Urinary bladder (tissue), 3 donors: ENCODE measurements at regions not wholly inside any gene's neighbourhood (a gene's known extent, or its start where the extent isn't known, plus 50 kb on each side); places are given as distances from the start of the nearest gene placed in this dataset.
"Not testable (repeated sequence)": the region's sequence is repeated elsewhere in the genome, so short reads cannot be mapped to it uniquely, and the experiment has no call there.

Experiments used
- DNase-seq: peaks from one replicate; pipeline ENCODE4 v3.0.0-alpha.2; 2015; ENCODE audit errors: extremely low spot score
- H3K27ac ChIP-seq: one replicate; pipeline ENCODE4 v1.5.1; 2013; ENCODE audit warnings: low read depth, mild to moderate bottlenecking, moderate library complexity
- H3K36me3 ChIP-seq: one replicate; pipeline ENCODE4 v1.6.1; 2013; ENCODE audit warnings: mild to moderate bottlenecking, moderate library complexity; ENCODE audit not compliant: insufficient read depth
- H3K4me1 ChIP-seq: one replicate; pipeline ENCODE4 v1.6.1; 2013; ENCODE audit warnings: mild to moderate bottlenecking, moderate library complexity; ENCODE audit not compliant: insufficient read depth
- H3K4me3 ChIP-seq: one replicate; pipeline ENCODE4 v1.5.1; 2013; ENCODE audit warnings: low read depth, low read length
- WGBS: extraction: QIAGEN DNeasy Blood & Tissue Kit; methylation state at CpG from one replicate; pipeline ENCODE4 v1.1.7; 2013; 5-methylcytosine and 5-hydroxymethylcytosine counted together
- donor health status: healthy with polysubstance abuse.
- donor health status: healthy.

DNA sequence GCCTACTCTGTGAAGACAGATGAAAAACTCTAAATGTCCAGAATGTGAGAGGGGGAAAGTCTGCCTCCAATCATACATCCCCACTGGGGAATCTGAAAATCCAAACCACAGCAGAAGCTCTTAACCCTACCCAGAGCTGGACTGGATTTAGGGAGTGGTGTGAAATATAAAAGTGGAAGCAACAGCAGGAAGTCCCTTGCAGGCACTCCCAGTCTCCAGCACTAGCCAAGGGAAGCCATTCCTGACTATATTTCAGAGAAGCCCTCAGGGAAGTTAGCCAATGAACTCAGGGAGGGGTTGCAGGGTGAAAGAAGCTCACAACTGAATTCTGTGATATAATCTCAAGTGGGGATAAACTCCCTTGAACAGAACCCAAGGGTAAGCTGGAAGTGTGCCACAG lies 51.5 kb downstream of the CRPPA start:
- DNase-seq: no peak
- no peaks in the 10 kb centered on the region for H3K4me1 ChIP-seq
- H3K36me3 ChIP-seq: peaks cover 3% of the 10 kb centered on the region
- H3K27ac ChIP-seq: no peak overlapping the region
- no peak overlapping the region for H3K4me3 ChIP-seq

DNA sequence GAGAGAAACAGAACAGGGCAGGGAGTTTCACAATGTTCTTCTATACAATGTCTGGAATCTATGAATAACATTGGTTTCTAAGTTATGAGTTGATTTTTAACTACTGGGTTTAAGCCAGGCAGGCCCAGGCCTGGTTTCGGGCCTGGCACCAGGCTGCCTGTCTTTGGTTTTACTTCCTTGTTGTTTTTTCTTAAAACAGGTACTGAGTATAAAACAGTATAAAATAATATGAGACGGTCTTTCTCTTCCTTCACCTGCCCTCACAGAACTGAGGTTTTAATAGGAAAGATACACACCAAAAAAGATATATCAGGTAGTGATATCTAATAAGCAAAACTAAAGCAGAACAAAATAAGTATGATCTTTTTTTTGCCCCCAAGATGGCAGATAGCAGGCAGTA lies 52.0 kb downstream of the CRPPA start:
- H3K4me1 ChIP-seq, H3K4me3 ChIP-seq, H3K36me3 ChIP-seq, H3K27ac ChIP-seq, DNase-seq: not testable (repeated sequence)
- whole genome bisulfite sequencing: 91% methylated on average over 2 of the region's 2 CpGs

DNA sequence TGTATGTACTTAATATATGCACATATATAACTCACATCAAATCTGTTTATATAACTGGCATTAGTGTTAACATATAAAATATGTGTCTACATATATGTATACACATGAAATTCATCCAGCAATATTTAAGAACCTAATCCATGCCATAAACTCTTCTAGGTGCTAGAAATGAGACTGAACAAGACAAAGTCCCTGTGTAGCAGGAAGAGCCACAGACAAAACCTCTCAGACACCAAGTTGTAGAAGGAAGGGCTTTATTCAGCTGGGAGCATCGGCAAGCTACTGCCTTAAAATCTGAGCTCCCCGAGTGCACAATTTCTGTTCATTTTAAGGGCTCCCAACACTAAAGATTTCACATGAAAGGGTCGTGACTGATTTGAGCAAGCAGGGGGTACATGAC lies 52.5 kb downstream of the CRPPA start:
- Histone ChIP-seq H3K27ac (no peak overlapping the region), H3K36me3 (peaks cover 3% of the 10 kb centered on the region), H3K4me3 (no peak overlapping the region), H3K4me1 (no peaks in the 10 kb centered on the region)
- 80% methylated on average over 3 of the region's 3 CpGs for WGBS
- DNase-seq: no peak

DNA sequence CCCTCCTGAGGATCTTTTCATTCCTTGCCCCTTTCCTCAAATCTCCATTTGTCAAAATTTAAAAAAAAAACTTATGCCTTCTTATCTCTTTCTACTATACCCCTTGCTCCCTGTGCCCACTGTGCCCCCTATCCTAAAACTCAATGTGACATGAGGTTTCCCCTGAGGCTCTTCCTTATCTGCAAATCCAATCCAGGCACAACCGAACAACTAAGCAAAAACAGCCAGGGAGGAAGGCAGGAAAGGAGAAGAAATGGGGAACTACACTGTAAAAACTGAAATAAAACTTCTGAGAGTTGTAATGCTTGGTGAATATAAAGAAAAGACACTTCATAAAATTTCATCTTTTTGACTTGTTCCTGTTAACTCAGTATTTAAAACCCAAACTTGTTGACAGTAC lies 54.2 kb downstream of the CRPPA start:
- Histone ChIP-seq H3K27ac (no peak overlapping the region), H3K4me3 (no peak overlapping the region), H3K4me1 (no peaks in the 10 kb centered on the region), H3K36me3 (no peaks in the 10 kb centered on the region)
- 55% methylated on average over 1 of the region's 1 CpG for WGBS
- DNase-seq: no peak

DNA sequence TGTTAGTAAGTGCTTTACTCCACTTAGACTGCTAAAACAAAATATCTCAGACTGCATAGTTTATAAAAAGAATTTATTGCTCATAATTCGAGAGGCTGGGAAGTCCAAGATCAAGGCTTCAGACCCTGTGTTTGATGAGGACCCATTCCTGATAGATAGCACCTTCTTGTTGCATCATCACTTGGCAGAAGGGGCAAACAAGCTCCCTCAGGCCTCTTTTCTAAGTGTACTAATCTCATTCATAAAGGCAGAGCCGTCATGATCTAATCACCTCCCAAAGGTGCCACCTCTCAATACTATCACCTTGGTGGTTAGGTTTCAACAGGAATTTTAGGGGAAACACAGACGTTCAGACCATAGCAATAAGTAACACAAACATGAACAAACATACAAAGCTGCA lies 55.4 kb downstream of the CRPPA start:
- WGBS: 85% methylated on average over 3 of the region's 3 CpGs
- H3K4me3 ChIP-seq: no peak overlapping the region
- no peaks in the 10 kb centered on the region for H3K36me3 ChIP-seq
- no peak for DNase-seq
- no peak overlapping the region for H3K27ac ChIP-seq
- no peaks in the 10 kb centered on the region for H3K4me1 ChIP-seq

DNA sequence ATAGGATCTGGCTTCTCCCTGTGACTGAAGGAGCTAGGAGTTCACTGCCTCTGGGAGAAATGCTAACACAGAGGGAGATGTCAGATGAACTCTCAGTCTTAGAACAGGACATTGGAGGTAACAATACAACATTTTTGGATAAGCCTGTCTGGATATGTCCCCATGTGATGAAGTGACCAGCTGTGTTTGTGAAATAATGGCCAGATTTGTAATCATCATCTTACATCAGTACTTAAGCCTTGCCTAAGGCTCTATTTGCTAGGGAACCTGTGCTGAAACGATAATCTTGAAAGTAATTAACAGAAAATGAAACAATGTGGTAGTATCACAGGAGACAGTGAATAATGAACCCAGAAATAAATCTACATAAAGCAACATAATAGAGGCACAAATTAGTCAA lies 56.2 kb downstream of the CRPPA start:
- H3K27ac ChIP-seq: no peak overlapping the region
- H3K4me3 ChIP-seq: no peak overlapping the region
- no peaks in the 10 kb centered on the region for H3K36me3 ChIP-seq
- 78% methylated on average over 1 of the region's 1 CpG for WGBS
- no peaks in the 10 kb centered on the region for H3K4me1 ChIP-seq
- DNase-seq: no peak

DNA sequence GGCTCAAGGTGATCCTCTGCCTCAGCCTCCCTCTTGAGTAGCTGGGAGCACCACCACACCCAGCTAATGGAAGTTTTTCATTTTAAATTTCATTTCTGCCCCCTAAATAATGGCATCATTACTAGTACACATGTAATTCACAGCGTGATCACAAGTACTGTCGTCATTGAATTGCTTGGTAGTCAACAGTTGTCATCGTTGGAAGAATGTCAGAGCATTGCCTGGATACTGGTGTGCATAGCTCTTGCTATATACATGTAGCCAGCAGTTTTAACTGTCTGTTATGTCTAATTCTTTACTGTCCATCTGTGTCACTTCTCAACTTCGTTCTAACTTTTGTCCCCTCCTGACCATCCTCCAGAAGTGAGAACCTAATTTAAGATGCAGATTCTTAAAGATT lies 62.1 kb downstream of the CRPPA start:
- H3K27ac ChIP-seq: no peak overlapping the region
- 34% methylated on average over 4 of the region's 4 CpGs for WGBS
- H3K36me3 ChIP-seq: no peaks in the 10 kb centered on the region
- no peak for DNase-seq
- H3K4me3 ChIP-seq: no peak overlapping the region
- no peaks in the 10 kb centered on the region for H3K4me1 ChIP-seq

DNA sequence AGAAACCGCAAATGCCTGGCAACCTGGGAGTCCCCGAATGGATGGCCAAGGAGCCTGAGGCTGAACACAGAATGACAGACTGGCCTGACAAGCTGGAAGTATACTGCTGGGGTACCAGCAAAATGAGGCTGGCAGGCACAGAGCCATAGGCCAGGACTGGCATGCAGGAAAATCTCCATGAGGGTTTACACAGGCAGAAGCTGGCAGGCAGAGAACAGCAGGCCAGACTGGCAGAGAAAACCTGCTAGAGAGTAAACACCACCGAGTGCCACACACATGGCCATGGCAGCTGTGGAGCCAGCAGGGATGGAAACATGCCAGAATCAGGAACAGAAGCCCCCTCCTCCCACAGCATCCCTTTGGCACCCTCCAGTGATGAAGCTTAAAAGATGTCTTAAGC lies 63.4 kb downstream of the CRPPA start:
- Histone ChIP-seq H3K4me1 (no peaks in the 10 kb centered on the region), H3K27ac (no peak overlapping the region), H3K4me3 (no peak overlapping the region), H3K36me3 (no peaks in the 10 kb centered on the region)
- WGBS: 73% methylated on average over 3 of the region's 3 CpGs
- DNase-seq: no peak

DNA sequence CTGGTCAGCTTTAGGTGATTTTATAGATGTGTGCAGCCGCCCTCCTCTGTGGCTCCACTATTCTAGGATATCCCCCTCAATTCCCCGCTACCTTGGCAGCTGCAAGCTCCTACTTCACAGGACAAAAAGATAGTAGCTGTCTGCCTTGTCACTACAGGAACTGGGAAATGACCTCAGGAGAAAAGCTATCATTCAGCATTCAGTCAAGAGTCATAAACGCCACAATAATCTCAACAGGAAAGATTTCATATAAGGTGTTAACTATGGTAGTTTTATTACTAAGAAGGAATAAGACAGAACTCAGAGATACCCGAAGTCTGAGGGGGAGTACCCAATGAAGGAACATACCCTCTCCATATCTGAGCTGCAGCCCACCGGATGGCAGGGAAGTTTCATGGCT lies 63.9 kb downstream of the CRPPA start:
- no peak overlapping the region for H3K27ac ChIP-seq
- 91% methylated on average over 5 of the region's 5 CpGs for WGBS
- DNase-seq: no peak
- H3K4me1 ChIP-seq: no peaks in the 10 kb centered on the region
- H3K36me3 ChIP-seq: no peaks in the 10 kb centered on the region
- no peak overlapping the region for H3K4me3 ChIP-seq

DNA sequence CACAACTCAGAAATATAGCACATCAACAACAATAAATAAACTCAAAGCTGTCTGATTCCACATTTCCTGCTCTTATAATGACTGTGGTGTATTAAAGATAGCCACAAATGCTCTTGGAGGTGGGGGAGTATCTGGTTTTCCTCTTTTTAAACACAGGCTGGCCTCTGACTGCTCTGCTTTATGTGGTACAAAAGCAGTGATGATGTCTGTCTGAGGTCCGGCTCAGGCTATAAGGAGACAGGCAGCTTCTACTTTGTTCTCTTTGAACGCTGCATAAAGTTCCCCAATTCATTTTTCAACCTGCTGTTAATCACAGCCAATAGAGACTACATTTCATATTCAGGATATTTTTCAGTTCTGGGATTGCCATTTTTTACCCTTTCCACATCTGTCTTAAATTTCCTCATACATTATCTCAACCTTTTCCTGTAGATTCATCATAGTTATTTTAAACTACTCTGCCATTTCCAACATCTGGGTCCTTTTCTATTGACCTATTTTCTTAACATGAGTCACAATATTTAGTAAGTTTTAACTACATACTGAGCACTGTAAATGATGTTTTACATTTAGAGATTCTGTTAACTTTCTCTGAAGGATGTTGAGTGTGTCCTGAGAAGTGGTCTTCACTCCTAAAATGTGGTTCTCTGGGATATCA lies 64.9 kb downstream of the CRPPA start:
- no peak overlapping the region for H3K27ac ChIP-seq
- H3K36me3 ChIP-seq: no peaks in the 10 kb centered on the region
- 26% methylated on average over 2 of the region's 2 CpGs for WGBS
- no peak for DNase-seq
- no peaks in the 10 kb centered on the region for H3K4me1 ChIP-seq
- H3K4me3 ChIP-seq: no peak overlapping the region

DNA sequence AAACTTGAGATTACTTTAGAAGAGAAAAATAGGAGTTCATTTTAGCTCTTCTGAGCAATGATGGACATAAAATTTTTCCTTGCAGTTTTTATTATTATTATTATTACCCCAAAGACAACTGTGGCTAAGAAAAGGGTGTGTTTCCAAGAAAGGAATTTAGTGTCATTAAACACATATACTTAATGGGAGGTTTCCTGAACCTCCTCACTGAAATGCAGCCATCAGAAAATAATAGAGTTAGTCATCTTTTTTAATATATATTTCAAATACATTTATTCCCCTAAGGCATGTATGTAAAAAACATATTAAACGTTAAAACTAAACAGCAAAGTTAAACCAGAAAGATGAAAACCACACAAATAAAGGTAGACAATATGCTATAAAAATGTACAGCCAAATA lies 66.8 kb downstream of the CRPPA start:
- H3K4me3 ChIP-seq: no peak overlapping the region
- no peaks in the 10 kb centered on the region for H3K36me3 ChIP-seq
- DNase-seq: no peak
- 39% methylated on average over 1 of the region's 1 CpG for WGBS
- no peaks in the 10 kb centered on the region for H3K4me1 ChIP-seq
- no peak overlapping the region for H3K27ac ChIP-seq

DNA sequence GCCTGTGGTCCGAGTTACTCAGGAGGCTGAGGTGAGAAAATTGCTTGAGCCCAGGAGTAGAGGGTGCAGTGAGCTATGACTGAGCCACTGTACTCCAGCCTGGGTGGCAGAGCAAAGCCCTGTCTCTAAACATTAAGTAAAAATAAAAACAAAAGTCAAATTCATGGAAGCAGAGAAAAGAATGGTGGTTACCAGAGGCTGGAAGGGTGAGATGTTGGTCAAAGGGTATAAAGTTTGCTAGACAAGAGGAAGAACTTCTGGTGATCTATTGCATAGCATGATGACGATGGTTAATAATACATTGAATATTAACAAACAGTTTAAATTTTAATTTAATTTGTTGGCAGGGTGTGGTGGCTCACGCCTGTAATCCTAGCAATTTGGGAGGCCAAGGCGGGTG lies 68.1 kb downstream of the CRPPA start:
- no peaks in the 10 kb centered on the region for H3K36me3 ChIP-seq
- no peak for DNase-seq

DNA sequence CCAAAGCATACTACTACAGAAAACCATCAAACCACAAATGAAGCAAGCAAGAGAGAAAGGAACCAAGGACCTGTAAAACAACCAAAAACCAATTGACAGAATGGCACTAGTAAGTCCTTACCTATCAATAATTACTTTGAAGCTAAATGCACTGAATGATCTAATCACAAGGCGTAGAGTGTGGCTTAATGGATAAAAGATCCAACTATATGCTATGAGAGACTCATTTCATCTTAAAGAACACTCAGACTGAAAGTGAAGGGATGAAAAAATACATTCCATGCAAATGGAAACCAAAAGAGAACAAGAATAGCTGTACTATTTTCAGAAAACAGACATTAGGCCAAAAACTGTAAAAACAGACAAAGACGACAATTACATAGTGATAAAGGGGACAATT lies 70.7 kb downstream of the CRPPA start:
- Histone ChIP-seq H3K4me1 (no peaks in the 10 kb centered on the region), H3K27ac (no peak overlapping the region), H3K4me3 (no peak overlapping the region), H3K36me3 (no peaks in the 10 kb centered on the region)
- WGBS: 97% methylated on average over 2 of the region's 2 CpGs
- no peak for DNase-seq

More for the DNA sequence above, 68.1 kb downstream of the CRPPA start:
- Histone ChIP-seq H3K4me1 (no peaks in the 10 kb centered on the region), H3K4me3 (no peak overlapping the region), H3K27ac (no peak overlapping the region)
- WGBS: 74% methylated on average over 4 of the region's 4 CpGs

DNA sequence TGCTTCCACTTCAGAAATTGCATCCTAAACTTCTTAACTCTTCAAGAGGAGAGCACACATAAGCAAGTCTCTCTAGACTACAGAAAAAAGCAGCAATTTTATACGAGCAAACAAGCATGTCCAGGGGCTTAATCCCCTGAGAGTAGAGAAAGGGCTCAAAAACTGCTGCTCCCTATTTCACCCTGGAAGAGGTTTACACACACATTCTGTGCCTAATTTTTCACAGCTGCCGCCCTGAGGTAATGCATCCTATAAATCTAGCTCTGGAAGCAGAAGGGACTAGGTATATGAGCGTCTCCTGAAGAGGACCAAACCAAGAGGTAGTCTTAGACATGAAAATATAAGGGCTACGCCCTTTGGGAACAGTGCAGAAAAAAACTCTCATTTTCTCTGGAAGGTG lies 73.1 kb downstream of the CRPPA start:
- 78% methylated on average over 4 of the region's 4 CpGs for WGBS
- DNase-seq: no peak
- H3K36me3 ChIP-seq: no peaks in the 10 kb centered on the region
- H3K4me1 ChIP-seq: no peaks in the 10 kb centered on the region
- H3K27ac ChIP-seq: no peak overlapping the region
- no peak overlapping the region for H3K4me3 ChIP-seq

DNA sequence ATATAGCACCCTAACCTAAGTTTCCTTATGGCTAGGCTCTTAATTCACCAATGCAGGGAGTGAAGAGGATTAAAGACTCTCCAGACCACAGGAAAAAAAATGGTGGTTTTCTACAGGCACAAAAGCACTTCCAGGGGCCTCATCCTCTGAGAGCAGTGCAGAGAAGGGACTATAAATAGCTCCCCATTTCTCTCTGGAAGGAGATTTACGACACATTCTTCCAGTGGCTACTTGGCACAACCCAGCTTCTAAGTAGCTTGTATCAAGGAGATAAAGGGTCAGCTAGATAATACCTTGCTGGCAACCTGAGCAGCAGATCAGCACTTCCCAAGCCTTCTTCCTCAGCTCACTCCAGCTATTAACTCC lies 73.5 kb downstream of the CRPPA start:
- DNase-seq: no peak
- Histone ChIP-seq H3K4me1 (no peaks in the 10 kb centered on the region), H3K36me3 (no peaks in the 10 kb centered on the region), H3K4me3 (no peak overlapping the region), H3K27ac (no peak overlapping the region)
- 22% methylated on average over 1 of the region's 1 CpG for WGBS
